Naive B cell (primary cell): ENCODE measurements at regions not wholly inside any gene's neighbourhood (a gene's known extent, or its start where the extent isn't known, plus 50 kb on each side); places are given as distances from the start of the nearest gene placed in this dataset.

Experiments
- ATAC-seq, 2 donors: fragments of 150-1000 bp; cut with Tn5 transposase; 2 replicates each; pipeline ENCODE4 v1.10.0; 2021; ENCODE audit warnings: low read depth in 2 of 2, mild to moderate bottlenecking in 2 of 2, moderate library complexity in 2 of 2
- DNase-seq: peaks from one replicate; pipeline ENCODE4 v3.0.0; 2022
- H3K27ac Mint-ChIP-seq, 6 donors: one replicate each; pipeline ENCODE4 v1.8.0; 2020 to 2022; ENCODE audit warnings: mild to moderate bottlenecking in 6 of 6, mixed read lengths in 6 of 6, moderate library complexity in 5 of 6, inconsistent platforms in 2 of 6
- H3K27me3 Mint-ChIP-seq, 3 donors: one replicate each; pipeline ENCODE4 v1.8.0; 2021 to 2022; ENCODE audit warnings: mixed read lengths in 3 of 3, mild to moderate bottlenecking in 1 of 3
- H3K36me3 Mint-ChIP-seq, 2 donors: one replicate each; pipeline ENCODE4 v1.8.0; 2020 to 2022; ENCODE audit warnings: mixed read lengths in 2 of 2, inconsistent platforms in 1 of 2, mild to moderate bottlenecking in 1 of 2
- H3K4me1 Mint-ChIP-seq, 3 donors: one replicate each; pipeline ENCODE4 v1.8.0; 2020 to 2022; ENCODE audit warnings: mixed read lengths in 3 of 3, inconsistent platforms in 1 of 3, mild to moderate bottlenecking in 1 of 3, moderate library complexity in 1 of 3
- H3K4me3 Mint-ChIP-seq, 8 donors: one replicate each; pipeline ENCODE4 v1.8.0; 2020 to 2022; ENCODE audit warnings: mild to moderate bottlenecking in 8 of 8, mixed read lengths in 8 of 8, moderate library complexity in 8 of 8, inconsistent platforms in 2 of 8
- H3K9me3 Mint-ChIP-seq, 7 donors: one replicate each; pipeline ENCODE4 v1.8.0; 2020 to 2022; ENCODE audit warnings: mixed read lengths in 7 of 7, mild to moderate bottlenecking in 5 of 7, inconsistent platforms in 2 of 7, moderate library complexity in 1 of 7

GRCh38 chr2:122486086-122486485 is 730.6 kb downstream of the TSN start:
- Mint-ChIP-seq H3K4me3 (no peak overlapping the region), H3K27ac (no peak overlapping the region), H3K27me3 (no peaks in the 10 kb centered on the region), H3K36me3 (no peaks in the 10 kb centered on the region), H3K9me3 (peaks cover 0 to 17% (median 4%) of the 10 kb centered on the region in 7 donors), H3K4me1 (no peaks in the 10 kb centered on the region)
- DNase-seq: no peak
- no peak for ATAC-seq

- Mint-ChIP-seq H3K4me1 (no peaks in the 10 kb centered on the region), H3K27me3 (no peaks in the 10 kb centered on the region), H3K27ac (peak overlapping the region in 1 of 6 donors; percentile 2), H3K9me3 (peaks cover 0 to 10% (median 4%) of the 10 kb centered on the region in 7 donors), H3K4me3 (no peak overlapping the region), H3K36me3 (no peaks in the 10 kb centered on the region)
- ATAC-seq: no peak
- DNase-seq: no peak
Observed at GRCh38 chr2:122486705-122487415, 731.4 kb downstream of the TSN start.

DNA sequence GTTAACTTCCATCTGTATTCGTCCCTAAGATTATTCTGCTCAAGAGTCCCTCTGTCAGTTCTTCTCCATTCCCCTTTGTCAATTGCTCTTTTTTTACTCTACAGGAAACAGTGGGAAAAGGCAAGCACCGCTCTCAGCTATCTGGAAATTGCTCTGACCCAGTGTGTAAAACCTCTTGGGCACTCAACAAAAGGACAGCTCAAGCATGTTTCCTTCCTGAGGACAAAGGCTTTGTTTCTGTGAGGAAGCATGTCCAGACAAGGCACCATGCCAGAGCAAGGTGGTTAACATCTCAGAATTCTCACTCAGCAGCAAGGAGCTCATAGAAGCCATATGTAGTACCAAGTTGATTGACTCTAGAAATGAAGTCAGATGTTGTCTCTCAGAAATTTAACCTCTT is 735.6 kb downstream of the TSN start:
- ATAC-seq: no peak
- Mint-ChIP-seq H3K4me3 (no peak overlapping the region), H3K9me3 (peaks cover 2 to 12% (median 4%) of the 10 kb centered on the region in 7 donors), H3K36me3 (no peaks in the 10 kb centered on the region), H3K4me1 (no peaks in the 10 kb centered on the region), H3K27ac (no peak overlapping the region), H3K27me3 (no peaks in the 10 kb centered on the region)
- DNase-seq: no peak

DNA sequence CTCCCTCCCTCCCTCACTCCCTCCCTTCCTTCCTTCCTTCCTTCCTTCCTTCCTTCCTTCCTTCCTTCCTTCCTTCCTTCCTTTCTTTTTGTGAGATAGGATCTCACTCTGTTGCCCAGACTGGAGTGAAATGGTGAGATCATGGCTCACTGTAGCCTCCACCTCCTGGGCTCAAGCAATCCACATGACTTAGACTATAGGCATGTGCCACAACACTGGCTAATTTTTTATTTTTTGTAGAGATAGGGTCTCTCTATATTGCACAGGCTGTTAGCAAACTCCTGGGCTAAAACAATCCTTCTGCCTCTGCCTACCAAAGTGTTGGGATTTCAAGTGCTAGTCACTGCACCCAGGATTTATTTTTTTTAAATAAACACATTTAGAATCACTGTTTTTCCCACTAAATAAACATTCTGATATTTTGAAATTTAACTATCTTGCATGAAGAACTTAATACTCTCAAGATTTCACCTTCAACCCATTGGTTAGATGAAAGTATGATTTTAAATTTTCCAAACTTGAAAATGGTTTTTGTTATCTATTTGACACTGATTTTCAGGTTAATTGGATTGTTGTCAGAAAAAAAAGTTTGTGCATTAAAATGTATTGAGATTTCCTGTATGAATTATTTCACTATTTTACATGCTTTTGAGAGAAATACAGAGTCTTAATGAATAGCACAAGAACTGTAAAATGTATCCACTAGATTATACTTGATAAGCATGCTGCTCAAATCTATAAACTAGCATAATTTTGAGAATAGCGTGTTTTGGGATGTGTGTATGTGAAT is 745.1 kb downstream of the TSN start:
- no peaks in the 10 kb centered on the region for H3K4me1 Mint-ChIP-seq
- H3K27me3 Mint-ChIP-seq: no peaks in the 10 kb centered on the region
- no peak for ATAC-seq
- H3K36me3 Mint-ChIP-seq: no peaks in the 10 kb centered on the region
- no peak for DNase-seq
- no peak overlapping the region for H3K27ac Mint-ChIP-seq
- H3K9me3 Mint-ChIP-seq: peaks cover 0 to 9% (median 1%) of the 10 kb centered on the region in 7 donors
- no peak overlapping the region for H3K4me3 Mint-ChIP-seq

DNA sequence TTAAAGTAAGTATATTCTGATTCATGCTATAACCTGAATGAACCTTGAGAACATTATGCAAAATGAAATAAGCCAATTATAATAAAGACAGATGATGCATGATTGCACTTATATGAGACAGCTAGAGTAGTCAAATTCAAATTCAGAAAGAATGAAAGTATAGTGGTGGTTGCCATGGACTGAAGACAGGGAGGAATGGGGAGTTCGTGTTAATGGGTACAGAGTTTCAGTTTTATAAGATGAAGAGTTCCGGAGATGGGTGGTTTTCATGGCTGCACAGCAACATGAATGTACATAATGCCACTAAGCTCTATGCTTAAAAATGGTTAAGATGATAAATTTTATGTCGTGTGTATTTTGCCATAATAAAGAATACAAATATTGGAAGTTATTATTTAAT is 751.2 kb downstream of the TSN start:
- H3K9me3 Mint-ChIP-seq: peaks cover 0 to 13% (median 0%) of the 10 kb centered on the region in 7 donors
- H3K27me3 Mint-ChIP-seq: no peaks in the 10 kb centered on the region
- ATAC-seq (no peak), DNase-seq (no peak)
- no peak overlapping the region for H3K27ac Mint-ChIP-seq
- H3K36me3 Mint-ChIP-seq: no peaks in the 10 kb centered on the region
- H3K4me3 Mint-ChIP-seq: no peak overlapping the region
- H3K4me1 Mint-ChIP-seq: no peaks in the 10 kb centered on the region

DNA sequence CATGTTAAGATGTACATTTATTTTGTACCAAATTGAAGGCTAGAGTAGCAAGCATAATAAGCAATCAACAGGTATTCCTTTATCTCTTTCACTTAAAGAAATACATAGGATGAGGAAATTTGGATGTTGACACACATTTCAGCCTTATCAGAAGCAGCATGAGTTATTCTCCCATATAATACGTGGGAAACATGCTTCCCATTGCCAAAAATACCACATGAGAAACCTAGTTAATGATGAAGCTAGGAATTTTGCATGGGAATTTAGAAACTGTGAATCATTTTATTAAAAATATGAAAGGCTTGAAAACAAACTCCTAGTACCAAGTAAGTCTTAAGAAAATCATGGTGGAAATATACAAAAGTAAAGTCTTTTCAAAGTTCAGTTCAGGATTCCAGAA is 751.8 kb downstream of the TSN start:
- no peak for ATAC-seq
- Mint-ChIP-seq H3K9me3 (peaks cover 0 to 16% (median 0%) of the 10 kb centered on the region in 7 donors), H3K36me3 (no peaks in the 10 kb centered on the region), H3K4me3 (no peak overlapping the region), H3K27ac (no peak overlapping the region), H3K4me1 (no peaks in the 10 kb centered on the region), H3K27me3 (no peaks in the 10 kb centered on the region)
- no peak for DNase-seq

- Mint-ChIP-seq H3K4me3 (no peak overlapping the region), H3K27ac (no peak overlapping the region), H3K27me3 (no peaks in the 10 kb centered on the region), H3K4me1 (no peaks in the 10 kb centered on the region), H3K9me3 (peaks cover 2 to 22% (median 7%) of the 10 kb centered on the region in 7 donors), H3K36me3 (no peaks in the 10 kb centered on the region)
- no peak for ATAC-seq
- no peak for DNase-seq
Observed at GRCh38 chr2:122512091-122512490, 756.6 kb downstream of the TSN start.

DNA sequence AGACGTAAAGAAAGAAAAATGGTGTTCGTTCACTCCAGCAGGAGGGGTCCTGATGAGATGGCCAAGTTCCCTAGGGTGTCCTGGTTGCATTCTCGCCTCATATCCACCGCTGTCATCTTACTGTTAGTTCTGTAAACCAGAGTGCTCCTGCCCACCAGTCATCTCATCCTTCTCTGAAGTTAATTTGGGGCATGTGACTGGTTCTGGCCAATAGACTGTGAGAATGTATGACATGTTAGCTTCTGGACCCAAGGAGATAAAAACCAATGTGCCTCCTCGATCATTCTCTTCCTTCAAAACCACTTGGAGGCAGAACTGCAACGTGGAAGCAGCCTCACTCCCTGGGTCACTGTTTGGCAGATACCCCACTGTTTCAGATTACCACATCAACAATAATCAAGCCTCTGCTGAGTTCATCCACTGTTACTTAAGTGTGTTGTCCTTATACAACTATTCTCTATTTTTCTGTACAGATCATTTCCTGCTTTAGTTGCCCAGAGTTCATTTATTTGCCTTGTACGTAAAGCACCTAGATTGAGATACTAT is 759.1 kb downstream of the TSN start:
- H3K9me3 Mint-ChIP-seq: peaks cover 2 to 22% (median 7%) of the 10 kb centered on the region in 7 donors
- no peaks in the 10 kb centered on the region for H3K4me1 Mint-ChIP-seq
- no peaks in the 10 kb centered on the region for H3K27me3 Mint-ChIP-seq
- ATAC-seq (no peak), DNase-seq (no peak)
- H3K27ac Mint-ChIP-seq: no peak overlapping the region
- no peaks in the 10 kb centered on the region for H3K36me3 Mint-ChIP-seq
- no peak overlapping the region for H3K4me3 Mint-ChIP-seq

DNA sequence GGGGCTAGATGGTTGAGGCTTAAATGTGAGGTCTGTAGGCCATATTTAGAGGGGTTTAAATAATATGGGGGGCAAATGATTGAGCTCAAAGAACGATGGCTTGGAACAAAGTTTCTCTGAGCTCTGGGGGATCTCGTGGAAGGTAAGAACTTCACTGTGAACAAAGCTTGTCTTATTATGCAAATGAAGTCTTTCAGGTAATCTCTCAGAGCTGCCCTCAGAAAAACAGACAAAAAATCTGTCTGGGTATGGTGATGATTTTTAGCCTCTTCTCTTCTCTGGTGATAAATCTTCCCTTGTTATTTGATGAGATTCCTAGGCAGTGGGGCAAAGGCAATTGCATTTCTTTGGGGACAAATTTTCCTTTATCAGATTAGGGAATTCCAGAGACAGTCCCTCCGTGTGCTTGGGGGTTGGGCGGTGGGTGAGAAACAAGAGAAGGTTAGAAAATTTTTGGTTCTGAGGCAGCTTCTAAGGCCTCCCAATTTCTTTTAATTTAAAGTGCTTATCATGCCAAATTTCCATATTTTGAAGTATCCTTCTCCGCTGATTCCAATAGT is 760.4 kb downstream of the TSN start:
- ATAC-seq (no peak), DNase-seq (no peak)
- H3K27me3 Mint-ChIP-seq: no peaks in the 10 kb centered on the region
- H3K9me3 Mint-ChIP-seq: peaks cover 2 to 22% (median 7%) of the 10 kb centered on the region in 7 donors
- no peaks in the 10 kb centered on the region for H3K4me1 Mint-ChIP-seq
- no peaks in the 10 kb centered on the region for H3K36me3 Mint-ChIP-seq
- no peak overlapping the region for H3K4me3 Mint-ChIP-seq
- H3K27ac Mint-ChIP-seq: no peak overlapping the region

GRCh38 chr2:122516775-122517174 is 761.3 kb downstream of the TSN start:
- no peak for ATAC-seq
- Mint-ChIP-seq H3K9me3 (peaks cover 2 to 17% (median 7%) of the 10 kb centered on the region in 7 donors), H3K27ac (no peak overlapping the region), H3K4me3 (no peak overlapping the region), H3K4me1 (no peaks in the 10 kb centered on the region), H3K36me3 (no peaks in the 10 kb centered on the region), H3K27me3 (no peaks in the 10 kb centered on the region)
- no peak for DNase-seq

DNA sequence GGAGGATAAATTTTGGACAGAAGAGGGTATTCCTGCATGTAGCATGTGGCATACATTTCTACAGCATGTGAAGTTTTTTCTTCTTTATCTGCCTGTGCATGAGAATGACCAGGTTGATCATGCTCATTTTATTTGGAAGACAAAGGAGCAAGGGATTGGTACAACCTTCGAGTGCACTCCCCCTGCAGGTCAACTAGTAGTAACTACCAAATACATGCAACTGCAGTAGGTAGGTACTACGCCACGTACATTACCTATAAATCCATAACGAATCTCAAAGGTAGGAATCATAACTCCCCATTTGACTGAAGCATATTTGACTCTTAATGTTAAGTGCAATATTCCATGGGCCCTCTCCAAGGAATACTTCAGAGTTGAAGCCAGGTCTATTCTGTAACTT is 763.9 kb downstream of the TSN start:
- Mint-ChIP-seq H3K4me3 (no peak overlapping the region), H3K4me1 (no peaks in the 10 kb centered on the region), H3K27ac (no peak overlapping the region), H3K27me3 (no peaks in the 10 kb centered on the region), H3K36me3 (no peaks in the 10 kb centered on the region), H3K9me3 (peaks cover 0 to 8% (median 3%) of the 10 kb centered on the region in 7 donors)
- ATAC-seq (no peak), DNase-seq (no peak)

GRCh38 chr2:122519821-122520611 is 764.6 kb downstream of the TSN start:
- DNase-seq: no peak
- Mint-ChIP-seq H3K4me3 (no peak overlapping the region), H3K36me3 (no peaks in the 10 kb centered on the region), H3K9me3 (peaks cover 0 to 3% (median 0%) of the 10 kb centered on the region in 7 donors), H3K27me3 (no peaks in the 10 kb centered on the region), H3K27ac (no peak overlapping the region), H3K4me1 (no peaks in the 10 kb centered on the region)
- ATAC-seq: no peak

DNA sequence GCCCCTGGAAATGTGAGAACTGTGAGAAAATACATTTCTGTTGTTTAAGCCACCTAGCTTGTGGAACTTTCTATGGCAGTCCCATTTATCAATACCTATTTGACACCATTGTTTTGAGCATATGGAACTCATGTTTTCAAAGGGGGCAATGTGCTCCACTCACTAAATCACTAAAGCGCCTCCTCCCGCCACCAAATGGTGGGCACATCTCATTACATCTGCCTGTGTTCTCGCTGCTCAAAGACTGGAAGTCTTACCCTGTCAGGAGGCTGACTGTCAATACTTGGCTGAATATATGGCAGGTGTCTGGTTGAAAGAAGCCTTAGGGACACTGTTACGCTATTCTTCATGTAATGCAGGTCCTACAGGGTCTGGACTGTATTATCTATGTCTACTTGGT is 767.7 kb downstream of the TSN start:
- Mint-ChIP-seq H3K27ac (no peak overlapping the region), H3K27me3 (no peaks in the 10 kb centered on the region), H3K36me3 (no peaks in the 10 kb centered on the region)

More for the DNA sequence above, 767.7 kb downstream of the TSN start:
- DNase-seq: no peak
- Mint-ChIP-seq H3K9me3 (peaks cover 0 to 9% (median 0%) of the 10 kb centered on the region in 7 donors), H3K4me1 (no peaks in the 10 kb centered on the region), H3K4me3 (no peak overlapping the region)
- no peak for ATAC-seq
